Ishikawa (cell line): ENCODE measurements at regions not wholly inside any gene's neighbourhood (a gene's known extent, or its start where the extent isn't known, plus 50 kb on each side); places are given as distances from the start of the nearest gene placed in this dataset.

ENCODE experiments used
- CEBPB ChIP-seq: IDR thresholded peaks from 2 replicates; pipeline ENCODE4 v1.6.1; 2012
- CREB1 ChIP-seq: IDR thresholded peaks from 2 replicates; pipeline ENCODE4 v1.6.1; 2012; ENCODE audit warnings: low read depth
- EGR1 ChIP-seq: IDR thresholded peaks from 2 replicates; pipeline ENCODE4 v1.6.1; 2012
- EP300 ChIP-seq: IDR thresholded peaks from 2 replicates; pipeline ENCODE4 v1.6.1; 2012; ENCODE audit warnings: borderline replicate concordance
- FOXM1 ChIP-seq: IDR thresholded peaks from 2 replicates; pipeline ENCODE4 v1.6.1; 2012; ENCODE audit warnings: low read depth, borderline replicate concordance
- MAX ChIP-seq: IDR thresholded peaks from 2 replicates; pipeline ENCODE4 v1.6.1; 2012
- NFIC ChIP-seq: IDR thresholded peaks from 2 replicates; pipeline ENCODE4 v1.6.1; 2012
- RAD21 ChIP-seq: IDR thresholded peaks from 2 replicates; pipeline ENCODE4 v1.6.1; 2012; ENCODE audit warnings: low read depth
- REST ChIP-seq: IDR thresholded peaks from 2 replicates; pipeline ENCODE4 v1.6.1; 2012; ENCODE audit warnings: low read depth, mild to moderate bottlenecking
- TAF1 ChIP-seq: IDR thresholded peaks from 2 replicates; pipeline ENCODE4 v1.6.1; 2012; ENCODE audit warnings: low read depth, mild to moderate bottlenecking
- TCF12 ChIP-seq: IDR thresholded peaks from 2 replicates; pipeline ENCODE4 v1.6.1; 2012; ENCODE audit warnings: low read depth
- TEAD4 ChIP-seq: IDR thresholded peaks from 2 replicates; pipeline ENCODE4 v1.6.1; 2012
- USF1 ChIP-seq: IDR thresholded peaks from 2 replicates; pipeline ENCODE4 v1.6.1; 2012
- YY1 ChIP-seq: IDR thresholded peaks from 2 replicates; pipeline ENCODE4 v1.6.1; 2012; ENCODE audit warnings: low read depth
- ZBTB7A ChIP-seq: IDR thresholded peaks from 2 replicates; pipeline ENCODE4 v1.6.1; 2012; ENCODE audit warnings: low read depth

GRCh38 chr13:79997244-79997643 is 343.7 kb downstream of the SPRY2 start:
- no peak for TF ChIP-seq TCF12
- no peak for TF ChIP-seq REST
- no peak for TF ChIP-seq EP300

- TF ChIP-seq MAX = no peak
These were observed 345.6 kb downstream of the SPRY2 start for GRCh38 chr13:79995334-79995733.

GRCh38 chr13:79992111-79992510 is 348.8 kb downstream of the SPRY2 start:
- no peak for TF ChIP-seq USF1
- no peak for TF ChIP-seq CEBPB
- TF ChIP-seq CREB1 = no peak
- TF ChIP-seq FOXM1 = no peak
- no peak for TF ChIP-seq EGR1
- TF ChIP-seq ZBTB7A = no peak
- TF ChIP-seq TAF1 = no peak
- no peak for TF ChIP-seq EP300
- TF ChIP-seq TCF12 = no peak
- no peak for TF ChIP-seq REST
- no peak for TF ChIP-seq NFIC
- TF ChIP-seq RAD21 = no peak
- no peak for TF ChIP-seq YY1
- no peak for TF ChIP-seq MAX
- TF ChIP-seq TEAD4 = no peak

- no peak for TF ChIP-seq TEAD4
- no peak for TF ChIP-seq CEBPB
- TF ChIP-seq MAX = no peak
- no peak for TF ChIP-seq REST
- no peak for TF ChIP-seq TAF1
- no peak for TF ChIP-seq EGR1
- no peak for TF ChIP-seq EP300
- no peak for TF ChIP-seq FOXM1
- TF ChIP-seq TCF12 = no peak
- TF ChIP-seq CREB1 = no peak
- TF ChIP-seq NFIC = no peak
- TF ChIP-seq USF1 = no peak
- no peak for TF ChIP-seq ZBTB7A
- TF ChIP-seq YY1 = no peak
- no peak for TF ChIP-seq RAD21
These were observed 350.9 kb downstream of the SPRY2 start for GRCh38 chr13:79990048-79990447.

- TF ChIP-seq ZBTB7A = no peak
- TF ChIP-seq EP300 = no peak
- no peak for TF ChIP-seq FOXM1
- TF ChIP-seq USF1 = no peak
- no peak for TF ChIP-seq TEAD4
- no peak for TF ChIP-seq NFIC
- TF ChIP-seq RAD21 = no peak
- TF ChIP-seq CEBPB = no peak
- TF ChIP-seq MAX = no peak
- no peak for TF ChIP-seq TCF12
These were observed 351.7 kb downstream of the SPRY2 start for GRCh38 chr13:79989217-79989661.
